Calu3 (cell line): ENCODE measurements at regions not wholly inside any gene's neighbourhood (a gene's known extent, or its start where the extent isn't known, plus 50 kb on each side); places are given as distances from the start of the nearest gene placed in this dataset.

Source experiments
- BruUV-seq: library from RNA; stranded (reverse); fragments of 400-500 nt; replicated peaks from 2 replicates; lab custom pipeline; 2021; lab: Mats Ljungman, UMichigan
- CTCF ChIA-PET: fragments of 300-600 bp; sonication (Branson Sonifier 250); formaldehyde crosslinking; loops from one replicate; lab custom pipeline; 2022; ENCODE audit warnings: antibody characterized with exemption; lab: Charles Lee
- DNase-seq: peaks from one replicate; pipeline ENCODE4 v3.0.0; 2022
- H3K27ac Mint-ChIP-seq: one replicate; pipeline ENCODE4 v1.8.0; 2022; ENCODE audit warnings: mixed read lengths; ENCODE audit not compliant: unreplicated experiment
- H3K27me3 Mint-ChIP-seq: one replicate; pipeline ENCODE4 v1.8.0; 2022; ENCODE audit warnings: mixed read lengths; ENCODE audit not compliant: unreplicated experiment
- H3K36me3 Mint-ChIP-seq: one replicate; pipeline ENCODE4 v1.8.0; 2022; ENCODE audit warnings: mild to moderate bottlenecking, moderate library complexity, mixed read lengths; ENCODE audit not compliant: insufficient read depth, unreplicated experiment
- H3K4me1 Mint-ChIP-seq: one replicate; pipeline ENCODE4 v1.8.0; 2022; ENCODE audit warnings: mild to moderate bottlenecking, low read depth, mixed read lengths; ENCODE audit not compliant: unreplicated experiment
- H3K4me3 Mint-ChIP-seq: one replicate; pipeline ENCODE4 v1.8.0; 2022; ENCODE audit warnings: mild to moderate bottlenecking, low read depth, moderate library complexity, mixed read lengths; ENCODE audit not compliant: unreplicated experiment
- H3K9me3 Mint-ChIP-seq: one replicate; pipeline ENCODE4 v1.8.0; 2022; ENCODE audit warnings: low read depth, mixed read lengths; ENCODE audit not compliant: unreplicated experiment
- CTCF ChIP-seq: fragments of 200-600 bp; IDR thresholded peaks from one replicate; pipeline ENCODE4 v1.8.0; 2022; ENCODE audit warnings: antibody characterized with exemption; ENCODE audit not compliant: unreplicated experiment
- intact Hi-C: fragments of 100-400 bp; cut with micrococcal nuclease; formaldehyde crosslinking; loops from one replicate; pipeline ENCODE4 v1.10.0; 2022; ENCODE audit not compliant: unreplicated experiment

DNA sequence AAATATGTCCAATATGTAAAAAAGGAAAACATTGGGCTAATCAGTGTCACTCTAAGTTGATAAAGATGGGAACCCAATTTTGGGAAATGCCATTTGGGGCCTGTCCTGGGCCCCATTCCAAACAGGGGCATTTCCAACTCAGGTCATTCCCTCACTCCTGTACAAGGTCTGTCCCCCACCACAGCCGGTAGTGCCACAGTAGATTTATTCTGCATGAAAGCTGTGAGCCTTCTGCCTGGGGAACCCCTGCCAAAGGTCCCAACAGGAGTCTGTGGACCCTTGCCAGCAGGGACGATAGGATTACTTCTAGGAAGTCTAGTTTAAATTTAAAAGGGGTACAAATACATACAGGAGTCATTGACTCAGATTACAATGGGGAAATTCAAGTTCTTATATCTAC lies 317.6 kb upstream of the GNPDA2 start:
- no peak overlapping the region for H3K4me3 Mint-ChIP-seq
- H3K27me3 Mint-ChIP-seq, result no peaks in the 10 kb centered on the region
- H3K36me3 Mint-ChIP-seq, result no peaks in the 10 kb centered on the region
- no peaks in the 10 kb centered on the region for H3K4me1 Mint-ChIP-seq
- intact Hi-C loops, result no loop called here
- CTCF ChIA-PET, result no interaction called here
- H3K27ac Mint-ChIP-seq, result no peak overlapping the region
- TF ChIP-seq CTCF, result no peak
- peaks cover 11% of the 10 kb centered on the region for H3K9me3 Mint-ChIP-seq
- DNase-seq, result no peak
- BruUV-seq, result no TSS peak

GRCh38 chr4:45036677-45037076 lies 310.3 kb upstream of the GNPDA2 start:
- Mint-ChIP-seq H3K27ac (no peak overlapping the region), H3K4me3 (no peak overlapping the region), H3K9me3 (peaks cover 6% of the 10 kb centered on the region), H3K27me3 (no peaks in the 10 kb centered on the region), H3K4me1 (no peaks in the 10 kb centered on the region), H3K36me3 (no peaks in the 10 kb centered on the region)
- intact Hi-C loops, result no loop called here
- BruUV-seq, result no TSS peak
- DNase-seq, result no peak
- no peak for TF ChIP-seq CTCF
- CTCF ChIA-PET, result no interaction called here

DNA sequence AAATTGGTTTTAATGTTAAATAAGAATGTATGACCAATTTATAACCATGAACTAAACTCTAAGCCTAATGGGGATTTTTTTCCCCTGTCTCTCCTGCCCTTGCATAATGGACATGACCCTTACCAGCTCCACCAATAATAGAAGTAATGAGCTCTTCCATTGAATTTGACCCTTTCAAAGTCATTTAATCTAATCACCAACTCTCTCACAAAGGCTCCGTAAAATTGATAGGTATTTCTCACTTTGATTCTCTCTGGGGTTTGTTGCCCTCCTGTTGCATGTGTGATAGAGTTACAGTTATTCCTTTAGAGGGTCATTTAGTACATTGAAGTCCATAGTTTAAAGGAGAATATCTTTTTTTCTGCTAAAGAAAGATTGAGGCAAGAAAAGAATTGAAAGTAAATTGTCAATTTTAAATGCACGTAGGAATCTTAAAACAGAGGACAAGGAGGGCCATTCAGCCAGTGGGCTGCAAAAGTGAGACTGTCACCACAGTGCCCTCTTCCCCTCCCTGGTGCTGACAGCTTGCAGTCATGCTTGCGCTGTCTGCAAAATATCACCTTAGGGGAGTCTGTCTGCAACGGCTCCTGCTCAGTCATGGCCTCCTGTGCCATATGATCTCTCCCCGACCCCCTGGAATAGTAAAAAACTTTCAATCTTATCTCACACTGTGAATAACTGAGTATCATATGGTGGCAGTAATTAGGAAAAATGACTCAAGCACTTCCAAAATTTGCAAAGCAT lies 307.5 kb upstream of the GNPDA2 start:
- Mint-ChIP-seq H3K36me3 (no peaks in the 10 kb centered on the region), H3K9me3 (peaks cover 8% of the 10 kb centered on the region), H3K27me3 (no peaks in the 10 kb centered on the region), H3K4me1 (no peaks in the 10 kb centered on the region), H3K27ac (no peak overlapping the region), H3K4me3 (no peak overlapping the region)
- no TSS peak for BruUV-seq
- DNase-seq, result no peak
- intact Hi-C loops, result no loop called here
- TF ChIP-seq CTCF, result no peak
- CTCF ChIA-PET, result no interaction called here

DNA sequence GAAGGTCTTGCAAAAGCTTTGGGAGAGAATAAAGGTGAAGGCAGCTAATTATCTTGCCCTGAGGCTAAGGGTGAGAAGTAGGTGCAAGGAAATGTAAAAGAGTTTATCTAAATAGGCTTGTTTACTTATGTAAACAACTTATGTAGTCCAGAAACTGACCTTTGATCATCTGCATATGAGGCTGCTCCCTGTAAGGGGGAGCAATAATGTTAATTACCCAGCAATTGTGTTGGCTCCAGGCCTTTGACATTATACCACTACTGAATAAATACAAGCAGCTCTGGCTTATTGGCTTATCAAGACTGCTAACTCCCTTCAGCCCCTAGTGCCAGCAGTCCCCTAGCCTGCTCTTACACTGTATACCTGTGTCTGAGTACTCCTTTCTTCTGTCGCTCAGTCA lies 303.7 kb upstream of the GNPDA2 start:
- no peak overlapping the region for H3K4me3 Mint-ChIP-seq
- CTCF ChIA-PET, result no interaction called here
- intact Hi-C loops, result no loop called here
- H3K9me3 Mint-ChIP-seq, result peaks cover 9% of the 10 kb centered on the region
- H3K27me3 Mint-ChIP-seq, result no peaks in the 10 kb centered on the region
- no peak for DNase-seq
- H3K36me3 Mint-ChIP-seq, result no peaks in the 10 kb centered on the region
- H3K4me1 Mint-ChIP-seq, result no peaks in the 10 kb centered on the region
- no peak overlapping the region for H3K27ac Mint-ChIP-seq
- BruUV-seq, result no TSS peak
- TF ChIP-seq CTCF, result no peak
